GM06990 (cell line): ENCODE measurements at regions not wholly inside any gene's neighbourhood (a gene's known extent, or its start where the extent isn't known, plus 50 kb on each side); places are given as distances from the start of the nearest gene placed in this dataset.

Experiments
- DNase-seq: peaks from one replicate; pipeline ENCODE4 v3.0.0-alpha.2; 2011; ENCODE audit not compliant: insufficient read length; ENCODE audit errors: extremely low read depth
- H3K27me3 ChIP-seq: replicated peaks from 2 replicates; pipeline ENCODE4 v1.6.0; 2011; ENCODE audit warnings: low read length; ENCODE audit not compliant: control insufficient read depth, insufficient read depth
- H3K36me3 ChIP-seq: 2 replicates; pipeline ENCODE4 v1.5.1; 2011; ENCODE audit warnings: low read length; ENCODE audit not compliant: control insufficient read depth, insufficient read depth
- H3K4me3 ChIP-seq: replicated peaks from 2 replicates; pipeline ENCODE4 v1.5.1; 2011; ENCODE audit warnings: low read depth, mild to moderate bottlenecking, control low read depth, low read length
- TF ChIP-seq, protein P1 (sequence below): IDR thresholded peaks from 2 replicates; pipeline ENCODE4 v1.5.1; 2011; ENCODE audit warnings: low read length, control low read depth, mild to moderate bottlenecking, inconsistent platforms; ENCODE audit not compliant: insufficient read depth, poor library complexity, severe bottlenecking

- H3K4me3 ChIP-seq = no peak overlapping the region
- no peaks in the 10 kb centered on the region for H3K27me3 ChIP-seq
- TF ChIP-seq, protein P1, sequence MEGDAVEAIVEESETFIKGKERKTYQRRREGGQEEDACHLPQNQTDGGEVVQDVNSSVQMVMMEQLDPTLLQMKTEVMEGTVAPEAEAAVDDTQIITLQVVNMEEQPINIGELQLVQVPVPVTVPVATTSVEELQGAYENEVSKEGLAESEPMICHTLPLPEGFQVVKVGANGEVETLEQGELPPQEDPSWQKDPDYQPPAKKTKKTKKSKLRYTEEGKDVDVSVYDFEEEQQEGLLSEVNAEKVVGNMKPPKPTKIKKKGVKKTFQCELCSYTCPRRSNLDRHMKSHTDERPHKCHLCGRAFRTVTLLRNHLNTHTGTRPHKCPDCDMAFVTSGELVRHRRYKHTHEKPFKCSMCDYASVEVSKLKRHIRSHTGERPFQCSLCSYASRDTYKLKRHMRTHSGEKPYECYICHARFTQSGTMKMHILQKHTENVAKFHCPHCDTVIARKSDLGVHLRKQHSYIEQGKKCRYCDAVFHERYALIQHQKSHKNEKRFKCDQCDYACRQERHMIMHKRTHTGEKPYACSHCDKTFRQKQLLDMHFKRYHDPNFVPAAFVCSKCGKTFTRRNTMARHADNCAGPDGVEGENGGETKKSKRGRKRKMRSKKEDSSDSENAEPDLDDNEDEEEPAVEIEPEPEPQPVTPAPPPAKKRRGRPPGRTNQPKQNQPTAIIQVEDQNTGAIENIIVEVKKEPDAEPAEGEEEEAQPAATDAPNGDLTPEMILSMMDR = no peak
- H3K36me3 ChIP-seq = no peaks in the 10 kb centered on the region
- no peak for DNase-seq
These were observed 1017.1 kb upstream of the EEF2KMT start for GRCh38 chr16:6114691-6115090.

DNA sequence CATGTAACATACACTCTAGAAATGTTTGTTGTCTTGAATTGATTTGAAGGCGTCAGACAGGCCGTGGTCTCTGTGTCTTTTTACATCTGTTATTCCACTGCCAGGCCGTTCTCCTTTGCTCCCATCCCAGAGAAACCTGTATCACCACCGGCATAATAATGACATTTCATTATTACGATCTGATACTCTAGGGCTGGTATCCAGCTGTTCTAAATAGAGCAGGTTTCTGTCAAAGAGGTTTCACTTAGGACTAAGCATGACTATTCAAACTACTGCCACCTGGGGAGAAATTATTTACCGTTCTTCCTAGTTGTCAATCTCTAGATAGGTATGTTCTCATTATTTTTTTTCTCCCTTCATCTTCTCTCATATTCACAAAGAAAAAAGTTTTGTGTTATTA lies 1016.2 kb upstream of the EEF2KMT start:
- H3K36me3 ChIP-seq = no peaks in the 10 kb centered on the region
- DNase-seq = no peak
- no peak overlapping the region for H3K4me3 ChIP-seq
- TF ChIP-seq, protein P1 = no peak
- H3K27me3 ChIP-seq = no peaks in the 10 kb centered on the region

DNA sequence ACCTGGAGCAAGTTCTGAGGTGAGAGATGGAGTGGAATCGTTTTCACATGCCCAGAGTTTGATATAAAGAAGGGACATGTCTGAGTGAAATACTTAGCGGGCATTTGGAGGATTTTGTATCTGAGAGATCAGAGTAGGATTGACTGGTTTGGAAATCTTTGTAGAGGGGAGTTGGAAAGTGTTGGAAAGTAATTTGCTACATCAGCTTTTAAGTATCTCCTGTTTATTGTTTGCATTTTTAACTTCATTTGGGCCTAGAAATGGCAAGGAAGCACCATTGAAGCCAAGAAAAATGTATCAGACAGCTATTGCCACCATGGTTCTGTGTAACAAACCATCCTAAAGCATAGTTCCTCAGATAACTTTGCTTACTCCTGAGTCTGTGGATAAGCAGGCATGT lies 1015.1 kb upstream of the EEF2KMT start:
- H3K4me3 ChIP-seq = no peak overlapping the region
- H3K36me3 ChIP-seq = no peaks in the 10 kb centered on the region
- DNase-seq = no peak
- no peaks in the 10 kb centered on the region for H3K27me3 ChIP-seq
- TF ChIP-seq, protein P1 = no peak

GRCh38 chr16:6111390-6111789 lies 1013.8 kb upstream of the EEF2KMT start:
- no peaks in the 10 kb centered on the region for H3K27me3 ChIP-seq
- TF ChIP-seq, protein P1 = no peak
- no peak overlapping the region for H3K4me3 ChIP-seq
- no peak for DNase-seq
- H3K36me3 ChIP-seq = no peaks in the 10 kb centered on the region

- TF ChIP-seq, protein P1 = no peak
- Histone ChIP-seq H3K27me3 (no peaks in the 10 kb centered on the region), H3K4me3 (no peak overlapping the region), H3K36me3 (no peaks in the 10 kb centered on the region)
- no peak for DNase-seq
These were observed 1012.8 kb upstream of the EEF2KMT start for GRCh38 chr16:6110346-6110745.

- Histone ChIP-seq H3K27me3 (no peaks in the 10 kb centered on the region), H3K36me3 (no peaks in the 10 kb centered on the region), H3K4me3 (no peak overlapping the region)
- no peak for DNase-seq
- TF ChIP-seq, protein P1 = no peak
These were observed 1008.5 kb upstream of the EEF2KMT start for GRCh38 chr16:6106061-6106460.
